Upper lobe of right lung (tissue), 1 donor: ENCODE measurements at regions not wholly inside any gene's neighbourhood (a gene's known extent, or its start where the extent isn't known, plus 50 kb on each side); places are given as distances from the start of the nearest gene placed in this dataset.
"Not testable (repeated sequence)": the region's sequence is repeated elsewhere in the genome, so short reads cannot be mapped to it uniquely, and the experiment has no call there.

Experiments
- ATAC-seq: fragments of 200-7000 bp; cut with Tn5 transposase; one replicate; pipeline ENCODE4 v1.9.1; 2020; ENCODE audit warnings: mild to moderate bottlenecking, moderate library complexity
- DNase-seq: peaks from one replicate; pipeline ENCODE4 v3.0.0-alpha.2; 2020
- H3K27ac ChIP-seq: fragments of 200-600 bp; one replicate; pipeline ENCODE4 v1.8.0; 2022
- H3K27me3 ChIP-seq: fragments of 200-600 bp; one replicate; pipeline ENCODE4 v1.8.0; 2022; ENCODE audit warnings: mild to moderate bottlenecking
- H3K36me3 ChIP-seq: fragments of 200-600 bp; one replicate; pipeline ENCODE4 v1.8.0; 2022
- H3K4me1 ChIP-seq: fragments of 200-600 bp; one replicate; pipeline ENCODE4 v1.8.0; 2022
- H3K4me3 ChIP-seq: fragments of 200-600 bp; one replicate; pipeline ENCODE4 v1.8.0; 2022; ENCODE audit warnings: mild to moderate bottlenecking
- H3K9me3 ChIP-seq: fragments of 200-600 bp; one replicate; pipeline ENCODE4 v1.8.0; 2022
- intact Hi-C: fragments of 100-400 bp; cut with DNase I; formaldehyde crosslinking; loops from one replicate; pipeline ENCODE4 v1.11.0; 2022
- TF ChIP-seq, protein P1 (sequence below): fragments of 200-600 bp; IDR thresholded peaks from one replicate; pipeline ENCODE4 v1.8.0; 2022; ENCODE audit warnings: antibody characterized with exemption
- donor health status: DM: no; HTN: yes; CAD: no; lungs with severe emphysema.

DNA sequence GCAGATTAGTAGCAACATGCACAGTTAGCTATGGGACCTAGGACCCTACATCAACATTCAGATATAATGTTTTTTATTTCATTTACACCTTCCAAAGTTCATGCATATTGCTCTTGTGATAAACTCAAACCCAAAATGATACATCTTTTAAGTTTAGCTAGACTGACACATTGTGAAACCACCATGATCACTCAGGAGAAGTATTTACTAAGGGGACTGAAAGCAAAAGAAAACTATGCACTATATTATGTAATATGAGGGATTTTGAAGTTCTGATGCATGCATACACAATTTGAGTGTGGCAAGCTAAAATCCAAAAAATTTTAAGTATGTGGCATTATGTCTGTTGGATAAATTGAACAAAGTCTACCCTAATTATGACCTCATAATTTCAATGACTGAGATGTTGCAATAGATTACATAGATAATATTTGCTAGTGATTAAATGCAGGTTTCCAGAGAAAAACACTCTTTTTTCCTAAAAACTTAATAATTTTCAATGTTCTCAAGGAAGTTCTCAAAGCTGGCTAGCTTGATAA lies 914.8 kb upstream of the GRIA3 start:
- Histone ChIP-seq H3K27me3 (no peaks in the 10 kb centered on the region), H3K36me3 (no peaks in the 10 kb centered on the region), H3K9me3 (no peaks in the 10 kb centered on the region), H3K4me3 (no peak overlapping the region), H3K4me1 (no peaks in the 10 kb centered on the region), H3K27ac (no peak overlapping the region)
- ATAC-seq (no peak), DNase-seq (no peak)
- intact Hi-C loops = no loop called here
- TF ChIP-seq, protein P1, sequence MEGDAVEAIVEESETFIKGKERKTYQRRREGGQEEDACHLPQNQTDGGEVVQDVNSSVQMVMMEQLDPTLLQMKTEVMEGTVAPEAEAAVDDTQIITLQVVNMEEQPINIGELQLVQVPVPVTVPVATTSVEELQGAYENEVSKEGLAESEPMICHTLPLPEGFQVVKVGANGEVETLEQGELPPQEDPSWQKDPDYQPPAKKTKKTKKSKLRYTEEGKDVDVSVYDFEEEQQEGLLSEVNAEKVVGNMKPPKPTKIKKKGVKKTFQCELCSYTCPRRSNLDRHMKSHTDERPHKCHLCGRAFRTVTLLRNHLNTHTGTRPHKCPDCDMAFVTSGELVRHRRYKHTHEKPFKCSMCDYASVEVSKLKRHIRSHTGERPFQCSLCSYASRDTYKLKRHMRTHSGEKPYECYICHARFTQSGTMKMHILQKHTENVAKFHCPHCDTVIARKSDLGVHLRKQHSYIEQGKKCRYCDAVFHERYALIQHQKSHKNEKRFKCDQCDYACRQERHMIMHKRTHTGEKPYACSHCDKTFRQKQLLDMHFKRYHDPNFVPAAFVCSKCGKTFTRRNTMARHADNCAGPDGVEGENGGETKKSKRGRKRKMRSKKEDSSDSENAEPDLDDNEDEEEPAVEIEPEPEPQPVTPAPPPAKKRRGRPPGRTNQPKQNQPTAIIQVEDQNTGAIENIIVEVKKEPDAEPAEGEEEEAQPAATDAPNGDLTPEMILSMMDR = no peak

DNA sequence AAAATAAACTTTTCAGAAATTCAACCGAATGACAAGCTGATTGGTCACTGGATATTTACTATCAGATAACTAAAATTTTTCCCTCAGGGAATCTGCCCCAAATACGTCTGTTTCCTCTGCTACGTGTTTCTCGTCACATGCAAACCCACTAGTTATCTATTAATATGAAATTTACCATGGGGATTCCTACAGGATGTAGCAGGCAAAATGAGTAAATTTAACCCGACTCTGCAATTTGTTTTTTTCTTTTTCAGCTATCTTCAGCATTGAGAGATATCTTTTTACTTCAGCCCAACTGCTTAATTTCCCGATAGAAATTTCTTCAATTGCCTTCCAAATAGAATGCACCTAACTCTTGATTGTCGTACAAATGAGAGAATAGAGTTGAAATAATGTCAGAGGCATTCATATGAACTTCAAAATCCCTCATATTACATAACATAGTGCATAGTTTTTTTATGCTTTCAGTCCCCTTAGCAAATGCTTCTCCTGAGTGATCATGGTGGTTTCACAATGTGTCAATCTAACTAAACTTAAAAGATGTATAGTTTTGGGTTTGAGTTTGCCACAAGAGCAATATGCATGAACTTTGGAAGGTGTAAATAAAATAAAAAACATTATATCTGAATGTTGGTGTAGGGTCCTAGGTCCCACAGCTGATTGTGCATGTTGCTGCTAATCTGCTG lies 913.1 kb upstream of the GRIA3 start:
- TF ChIP-seq, protein P1 = no peak
- intact Hi-C loops = no loop called here
- H3K27ac ChIP-seq = no peak overlapping the region
- H3K36me3 ChIP-seq = no peaks in the 10 kb centered on the region
- no peak for ATAC-seq
- H3K4me3 ChIP-seq = no peak overlapping the region
- no peak for DNase-seq
- H3K9me3 ChIP-seq = no peaks in the 10 kb centered on the region
- no peaks in the 10 kb centered on the region for H3K4me1 ChIP-seq
- no peaks in the 10 kb centered on the region for H3K27me3 ChIP-seq

DNA sequence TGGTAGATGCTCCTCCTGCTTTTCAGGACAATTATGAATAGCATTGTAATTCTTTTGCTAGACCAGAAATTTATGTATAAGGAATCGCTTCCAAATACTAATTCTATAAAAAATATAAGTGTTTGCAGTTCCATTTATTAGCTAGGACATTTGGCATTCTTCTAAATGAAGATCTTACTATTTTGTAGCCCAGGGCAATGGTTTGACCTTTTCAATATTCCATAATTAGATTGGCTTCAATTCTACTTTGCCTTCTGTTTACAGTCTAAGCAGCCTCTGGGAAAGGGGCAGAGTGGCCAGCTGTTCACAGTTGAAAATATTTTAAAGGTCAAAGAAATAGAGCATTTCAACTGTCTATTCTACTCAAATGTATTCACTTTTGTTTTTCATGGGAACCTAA lies 912.1 kb upstream of the GRIA3 start:
- DNase-seq = no peak
- intact Hi-C loops = no loop called here
- no peaks in the 10 kb centered on the region for H3K9me3 ChIP-seq
- H3K4me3 ChIP-seq = no peak overlapping the region
- H3K36me3 ChIP-seq = no peaks in the 10 kb centered on the region
- H3K27me3 ChIP-seq = no peaks in the 10 kb centered on the region
- TF ChIP-seq, protein P1 = no peak
- H3K4me1 ChIP-seq = no peaks in the 10 kb centered on the region
- no peak overlapping the region for H3K27ac ChIP-seq
- ATAC-seq = no peak

DNA sequence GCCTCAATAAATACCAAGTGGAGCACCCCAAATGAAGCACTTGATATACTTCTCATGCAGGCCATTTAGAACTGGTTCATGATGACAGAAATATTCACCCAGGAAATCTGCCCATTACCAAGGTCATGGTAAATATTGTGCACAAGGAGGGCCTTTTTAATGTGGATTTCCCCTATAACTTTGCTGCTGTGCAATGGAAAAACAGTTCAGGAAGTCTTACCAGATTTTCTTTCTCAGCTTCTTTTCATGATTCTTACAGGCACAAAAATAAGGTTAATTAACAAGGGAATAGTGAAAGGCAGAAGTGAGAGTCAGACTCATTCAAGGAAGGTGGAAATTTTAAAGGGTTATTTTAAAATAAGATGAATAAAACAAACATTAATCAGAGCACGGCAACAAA lies 904.3 kb upstream of the GRIA3 start:
- intact Hi-C loops = no loop called here
- Histone ChIP-seq H3K4me3 (no peak overlapping the region), H3K27me3 (no peaks in the 10 kb centered on the region), H3K9me3 (no peaks in the 10 kb centered on the region), H3K36me3 (no peaks in the 10 kb centered on the region), H3K27ac (no peak overlapping the region), H3K4me1 (no peaks in the 10 kb centered on the region)
- TF ChIP-seq, protein P1 = no peak
- ATAC-seq (no peak), DNase-seq (no peak)

DNA sequence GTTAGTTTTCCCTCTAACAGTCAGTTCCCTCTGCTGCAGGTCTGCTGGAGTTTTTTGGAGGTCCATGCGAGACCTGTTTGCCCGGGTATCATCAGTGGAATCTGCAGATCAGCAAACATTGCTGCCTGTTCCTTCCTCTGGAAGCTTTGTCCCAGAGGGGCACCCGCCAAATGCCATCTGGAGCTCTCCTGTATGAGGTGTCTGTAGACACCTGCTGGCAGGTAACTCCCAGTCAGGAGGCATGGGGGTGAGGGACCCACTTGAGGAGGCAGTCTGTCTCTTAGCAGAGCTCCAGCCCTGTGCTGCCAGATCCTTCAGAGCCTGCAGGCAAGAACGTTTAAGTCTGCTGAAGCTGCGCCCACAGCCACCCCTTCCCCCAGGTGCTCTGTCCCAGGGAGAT lies 884.3 kb upstream of the GRIA3 start:
- H3K36me3 ChIP-seq, H3K27me3 ChIP-seq, intact Hi-C loops, H3K4me1 ChIP-seq, DNase-seq, H3K4me3 ChIP-seq, H3K27ac ChIP-seq, H3K9me3 ChIP-seq, ATAC-seq: not testable (repeated sequence)

- Histone ChIP-seq H3K36me3 (no peaks in the 10 kb centered on the region), H3K4me1 (no peaks in the 10 kb centered on the region), H3K9me3 (no peaks in the 10 kb centered on the region), H3K27me3 (no peaks in the 10 kb centered on the region), H3K27ac (no peak overlapping the region), H3K4me3 (no peak overlapping the region)
- intact Hi-C loops = no loop called here
- TF ChIP-seq, protein P1 = no peak
- DNase-seq = no peak
- ATAC-seq = no peak
These were observed 882.6 kb upstream of the GRIA3 start for GRCh38 chrX:122301491-122301890.
